Endothelial cell of umbilical vein (primary cell): ENCODE measurements at regions not wholly inside any gene's neighbourhood (a gene's known extent, or its start where the extent isn't known, plus 50 kb on each side); places are given as distances from the start of the nearest gene placed in this dataset.

ENCODE experiments used
- BruUV-seq: library from RNA; stranded (reverse); fragments of 400-500 nt; replicated peaks from 2 replicates; lab custom pipeline; 2021; lab: Mats Ljungman, UMichigan
- CTCF ChIA-PET: fragments of 300-600, 350-600 bp; sonication (Branson Sonifier 250); formaldehyde crosslinking; loops from one replicate; lab custom pipeline; 2021; ENCODE audit warnings: antibody characterized with exemption, inconsistent platforms; lab: Charles Lee
- POLR2A ChIA-PET: fragments of 300-600, 350-600 bp; sonication (Branson Sonifier 250); formaldehyde crosslinking; loops from one replicate; lab custom pipeline; 2021; ENCODE audit warnings: antibody characterized with exemption, inconsistent platforms; lab: Charles Lee
- DNase-seq: peaks from one replicate; pipeline ENCODE4 v3.0.0-alpha.2; 2011; ENCODE audit warnings: low read depth, low spot score
- FAIRE-seq: peaks from 2 replicates; lab custom pipeline; 2011; peaks lifted over from hg19 to GRCh38; lab: Jason Lieb, UNC
- H2AFZ ChIP-seq: 2 replicates; pipeline ENCODE4 v1.6.0; 2012; ENCODE audit warnings: low read depth, low read length, control low read depth, inconsistent platforms
- H3K27ac ChIP-seq: 2 replicates; pipeline ENCODE4 v1.5.1; 2011; ENCODE audit warnings: low read depth, mild to moderate bottlenecking, control low read depth, low read length, moderate library complexity; ENCODE audit not compliant: insufficient read depth
- H3K27me3 ChIP-seq, 2 experiments: 2 replicates each; pipeline versions ENCODE4 v1.6.0 to v1.6.1; 2011; ENCODE audit warnings: low read length in 2 of 2, mixed read lengths in 1 of 2; ENCODE audit not compliant: control insufficient read depth in 2 of 2, insufficient read depth in 2 of 2
- H3K36me3 ChIP-seq, 2 experiments: 2 replicates in 1 of 2; 3 replicates in 1 of 2; pipeline ENCODE4 v1.5.1; 2011; ENCODE audit warnings: low read length in 2 of 2, mild to moderate bottlenecking in 1 of 2, moderate library complexity in 1 of 2; ENCODE audit not compliant: control insufficient read depth in 2 of 2, insufficient read depth in 2 of 2; ENCODE audit errors: extremely low read depth in 1 of 2
- H3K4me1 ChIP-seq: 3 replicates; pipeline ENCODE4 v1.5.1; 2011; ENCODE audit warnings: mild to moderate bottlenecking, low read length; ENCODE audit not compliant: control insufficient read depth, insufficient read depth; ENCODE audit errors: extremely low read depth
- H3K4me2 ChIP-seq: 2 replicates; pipeline ENCODE4 v1.6.1; 2011; ENCODE audit warnings: low read length, control low read depth, mixed read lengths; ENCODE audit not compliant: insufficient read depth
- H3K4me3 ChIP-seq, 3 experiments: fragments of 200-600 bp in 1 of 3; sonication (generic), shearing (Covaris generic) in 1 of 3; replicated peaks in 1 of 3; 2 replicates each; pipeline ENCODE4 v1.5.1; 2011 to 2016; ENCODE audit warnings: control low read depth in 3 of 3, low read length in 3 of 3, mild to moderate bottlenecking in 2 of 3, inconsistent platforms in 1 of 3, low read depth in 1 of 3, moderate library complexity in 1 of 3; ENCODE audit not compliant: insufficient read depth in 1 of 3
- H3K79me2 ChIP-seq: 2 replicates; pipeline ENCODE4 v1.6.0; 2012; ENCODE audit warnings: low read length, inconsistent platforms; ENCODE audit not compliant: control insufficient read depth, insufficient read depth
- H3K9ac ChIP-seq: replicated peaks from 2 replicates; pipeline ENCODE3; 2011; ENCODE audit warnings: low read length, control low read depth; ENCODE audit not compliant: insufficient read depth; ENCODE audit errors: extremely low read depth
- H3K9me1 ChIP-seq: replicated peaks from 3 replicates; pipeline ENCODE4 v1.6.0; 2011; ENCODE audit warnings: mild to moderate bottlenecking, low read length; ENCODE audit not compliant: control insufficient read depth, insufficient read depth; ENCODE audit errors: extremely low read depth
- H3K9me3 ChIP-seq: replicated peaks from 2 replicates; pipeline ENCODE4 v1.5.1; 2012; ENCODE audit warnings: low read length, inconsistent platforms; ENCODE audit not compliant: control insufficient read depth, insufficient read depth
- H4K20me1 ChIP-seq: replicated peaks from 2 replicates; pipeline ENCODE3; 2011; ENCODE audit warnings: mild to moderate bottlenecking, low read length; ENCODE audit not compliant: control insufficient read depth, insufficient read depth; ENCODE audit errors: extremely low read depth
- CTCF ChIP-seq, 2 donors: IDR thresholded peaks; 1 replicate in 1 of 2; 2 replicates in 1 of 2; pipeline ENCODE4 v1.5.1; 2011; ENCODE audit warnings: low read length in 2 of 2, mild to moderate bottlenecking in 2 of 2, moderate library complexity in 2 of 2, control low read depth in 1 of 2, inconsistent platforms in 1 of 2, low read depth in 1 of 2; ENCODE audit not compliant: insufficient read depth in 1 of 2; ENCODE audit errors: extremely low read depth in 1 of 2
- EZH2 ChIP-seq: IDR thresholded peaks from 2 replicates; pipeline ENCODE4 v1.6.1; 2012; ENCODE audit warnings: borderline replicate concordance, low read depth, mild to moderate bottlenecking, moderate library complexity, low read length, inconsistent platforms; ENCODE audit not compliant: severe bottlenecking
- FOS ChIP-seq: IDR thresholded peaks from 2 replicates; pipeline ENCODE4 v1.6.1; 2011; ENCODE audit warnings: mild to moderate bottlenecking, low read length, moderate library complexity, borderline replicate concordance; ENCODE audit not compliant: insufficient read depth
- GATA2 ChIP-seq: IDR thresholded peaks from 2 replicates; pipeline ENCODE4 v1.7.0; 2011; ENCODE audit warnings: low read depth, mild to moderate bottlenecking, moderate library complexity, mixed read lengths, low read length; ENCODE audit not compliant: insufficient read length, insufficient read depth
- JUN ChIP-seq: IDR thresholded peaks from 2 replicates; pipeline ENCODE4 v1.6.1; 2011; ENCODE audit warnings: borderline replicate concordance, low read depth; ENCODE audit not compliant: insufficient read length, insufficient read depth
- MAX ChIP-seq: IDR thresholded peaks from 2 replicates; pipeline ENCODE4 v1.6.1; 2011; ENCODE audit not compliant: insufficient read depth, insufficient read length
- POLR2A ChIP-seq: IDR thresholded peaks from 2 replicates; pipeline ENCODE4 v1.6.1; 2012; ENCODE audit warnings: low read depth, mild to moderate bottlenecking, control low read depth, low read length
- dilution Hi-C: fragments of 300-500 bp; cut with MboI; formaldehyde crosslinking; loops from one replicate; pipeline ENCODE4 v1.15.0; 2019; ENCODE audit warnings: low sequenced_read_pairs; ENCODE audit not compliant: extremely low pct_ligation_motif_present
- intact Hi-C: fragments of 100-400 bp; cut with micrococcal nuclease; formaldehyde crosslinking; loops from one replicate; pipeline ENCODE4 v1.10.0; 2022

GRCh38 chr6:149228311-149228955 lies 89.1 kb upstream of the TAB2 start:
- no peak overlapping the region for H2AFZ ChIP-seq
- DNase-seq, result no peak
- no TSS peak for BruUV-seq

More at GRCh38 chr6:149228311-149228955, 89.1 kb upstream of the TAB2 start:
- Histone ChIP-seq H3K9me1 (no peaks in the 10 kb centered on the region), H3K79me2 (no peaks in the 10 kb centered on the region), H3K9ac (no peak overlapping the region), H4K20me1 (no peaks in the 10 kb centered on the region), H3K4me2 (no peak overlapping the region), H3K27me3 (peaks cover 10 to 11% of the 10 kb centered on the region in 2 experiments), H3K4me1 (peaks cover 8% of the 10 kb centered on the region), H3K9me3 (no peaks in the 10 kb centered on the region), H3K27ac (no peak overlapping the region), H3K4me3 (no peak overlapping the region), H3K36me3 (no peaks in the 10 kb centered on the region)
- TF ChIP-seq EZH2 (no peak), JUN (no peak), FOS (no peak), POLR2A (no peak), CTCF (IDR thresholded peaks at IDR 0.05; ENCODE audit: extremely low read depth in 1 of 2, insufficient read depth in 1 of 2, low read depth in 1 of 2, low read length in 2 of 2) (no peak), GATA2 (no peak), MAX (no peak)
- no peak for FAIRE-seq
- dilution Hi-C loops (no loop called here), intact Hi-C loops (no loop called here)
- CTCF ChIA-PET, result interaction anchor here (1.1 kb wide), 1 partner anchor 25 kb away, joined by 3 read pairs; no protein-coding TSS in a partner anchor
- POLR2A ChIA-PET, result no interaction called here
